Dermis microvascular lymphatic vessel endothelial cell (primary cell): ENCODE measurements at regions not wholly inside any gene's neighbourhood (a gene's known extent, or its start where the extent isn't known, plus 50 kb on each side); places are given as distances from the start of the nearest gene placed in this dataset.
"Not testable (repeated sequence)": the region's sequence is repeated elsewhere in the genome, so short reads cannot be mapped to it uniquely, and the experiment has no call there.

Experiments used
- DNase-seq, 2 donors: peaks; one replicate each; pipeline versions ENCODE4 v3.0.0 to v3.0.0-alpha.2; 2010; ENCODE audit warnings: low read depth in 2 of 2

GRCh38 chr1:189803364-189803763 lies 674.3 kb downstream of the BRINP3 start:
- DNase-seq, result no peak

DNA sequence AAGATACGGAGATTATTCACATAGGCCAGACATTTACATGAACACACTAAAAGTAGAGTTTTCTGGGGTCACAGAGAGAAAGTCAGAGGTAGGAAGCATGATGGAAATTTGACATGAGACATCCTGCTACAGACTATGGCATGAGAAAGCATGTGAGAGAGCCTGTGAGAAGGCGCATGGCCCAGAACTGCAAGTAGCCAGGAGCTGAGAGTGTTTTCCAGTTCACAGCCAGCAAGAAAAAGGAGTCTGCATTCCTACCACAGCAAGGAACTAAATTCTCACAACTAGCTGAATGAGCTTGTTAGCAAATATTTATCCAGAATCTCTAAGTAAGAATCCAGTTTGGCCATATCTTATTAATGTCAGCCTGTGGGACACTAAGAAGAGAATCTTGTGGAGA lies 673.3 kb downstream of the BRINP3 start:
- DNase-seq, result no peak

DNA sequence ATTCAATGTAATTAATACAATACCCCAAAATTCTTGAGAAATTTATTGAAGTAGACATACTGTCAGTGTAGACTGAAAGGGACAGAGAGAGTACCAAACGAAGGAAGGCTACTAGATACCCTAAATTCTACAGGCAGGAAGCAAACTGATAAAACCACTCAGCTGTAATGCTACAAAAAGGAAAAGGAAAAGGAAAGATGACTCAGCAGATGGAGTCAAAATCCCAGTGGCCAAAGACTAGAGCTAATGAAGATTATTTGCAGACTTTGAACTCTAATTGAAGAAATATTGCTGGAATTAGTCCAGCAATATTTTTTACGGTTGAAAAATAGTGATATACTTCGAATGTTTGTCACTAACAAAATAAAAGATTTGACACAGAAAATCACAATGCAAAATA lies 671.9 kb downstream of the BRINP3 start:
- no peak for DNase-seq

DNA sequence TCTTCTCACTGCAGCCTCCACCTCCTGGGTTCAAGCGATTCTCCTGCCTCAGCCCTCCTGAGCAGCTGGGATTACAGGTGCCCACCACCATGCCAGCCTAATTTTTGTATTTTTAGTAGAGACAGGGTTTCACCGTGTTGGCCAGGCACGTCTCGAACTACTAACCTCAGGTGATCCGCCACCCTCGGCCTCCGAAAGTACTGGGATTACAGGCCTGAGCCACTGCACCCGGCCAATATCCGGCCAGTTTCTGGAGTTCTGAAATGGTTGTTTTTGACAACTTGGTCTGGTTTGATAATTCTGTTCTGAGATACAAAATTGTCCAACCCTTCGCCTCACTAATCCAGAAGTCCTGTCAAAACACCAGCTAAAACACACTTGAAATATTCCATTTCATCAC lies 667.0 kb downstream of the BRINP3 start:
- DNase-seq, result not testable (repeated sequence)

- DNase-seq, result no peak
These were observed 665.7 kb downstream of the BRINP3 start for GRCh38 chr1:189811960-189812359.

DNA sequence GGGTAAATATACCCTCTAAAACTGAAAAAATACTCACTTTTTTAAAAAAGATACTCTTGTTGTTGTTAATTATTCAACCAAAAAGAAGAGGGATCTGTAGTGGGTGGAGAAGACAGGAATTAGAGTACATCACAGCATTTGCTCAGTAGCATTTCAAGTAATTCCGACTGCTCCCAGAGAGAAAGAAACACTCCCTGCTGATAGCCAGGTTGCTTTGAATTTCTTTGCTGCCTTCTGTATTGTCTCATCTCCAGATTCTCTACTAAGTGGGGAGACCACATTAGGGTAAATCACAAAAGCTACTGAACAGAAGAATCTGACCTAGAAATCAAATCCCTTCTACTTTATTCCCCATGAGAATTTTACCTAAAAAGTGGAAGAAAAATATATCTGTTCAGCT lies 661.1 kb downstream of the BRINP3 start:
- DNase-seq, result no peak

DNA sequence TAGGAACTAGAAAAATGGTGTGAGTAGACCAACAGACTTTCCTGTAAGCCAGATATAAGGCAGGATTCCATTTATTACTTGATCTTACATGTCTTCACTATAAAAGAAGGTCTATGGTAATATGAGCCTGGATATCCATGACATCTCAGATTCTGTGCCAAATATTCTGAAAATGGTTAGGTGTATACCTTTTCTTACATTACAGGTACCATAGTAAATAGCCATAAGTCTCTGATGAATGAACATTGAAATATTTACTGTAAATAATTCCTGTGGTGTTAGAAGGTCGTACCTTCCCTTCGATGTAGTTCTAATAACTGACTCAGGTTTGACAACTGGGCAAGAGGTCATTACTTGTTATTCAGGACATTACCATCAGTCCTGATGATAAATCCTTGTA lies 657.9 kb downstream of the BRINP3 start:
- no peak for DNase-seq

DNA sequence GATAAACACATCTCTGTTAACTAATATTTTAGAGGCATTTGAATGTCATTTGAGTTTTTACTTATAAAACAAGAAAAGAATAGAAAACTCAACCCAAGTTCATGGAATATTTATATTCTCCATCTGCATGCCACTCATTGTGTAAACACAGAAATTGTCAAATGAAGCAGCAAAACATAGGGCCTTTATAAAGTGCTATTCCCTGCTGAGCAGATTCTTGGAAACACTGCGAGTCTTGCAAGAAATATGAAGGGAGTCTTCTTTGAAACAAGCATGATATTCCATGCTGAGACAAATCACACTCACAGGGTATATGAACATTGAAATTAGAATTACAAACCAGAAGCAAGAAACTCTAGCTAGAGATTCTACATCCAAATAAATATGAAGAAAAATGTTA lies 655.8 kb downstream of the BRINP3 start:
- DNase-seq, result no peak

- no peak for DNase-seq
These were observed 642.9 kb downstream of the BRINP3 start for GRCh38 chr1:189834813-189835212.

DNA sequence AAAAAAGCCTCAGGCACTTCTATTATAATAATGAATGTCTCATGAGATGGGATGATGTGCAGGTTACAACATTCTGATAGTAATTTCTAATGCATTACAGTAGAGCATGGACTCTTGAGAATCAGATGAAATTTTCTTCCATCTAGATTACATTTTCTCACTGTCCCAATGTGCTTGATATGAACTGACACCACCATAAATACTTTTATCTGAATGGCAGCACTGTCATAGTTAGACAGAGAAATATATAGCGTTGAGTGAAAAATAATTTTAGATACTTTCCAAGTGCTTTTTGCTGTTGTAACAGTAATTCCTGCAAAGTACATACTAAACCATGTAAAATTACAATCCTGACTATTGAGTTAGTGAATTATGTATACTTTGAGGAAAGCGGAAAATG lies 630.1 kb downstream of the BRINP3 start:
- DNase-seq, result no peak

DNA sequence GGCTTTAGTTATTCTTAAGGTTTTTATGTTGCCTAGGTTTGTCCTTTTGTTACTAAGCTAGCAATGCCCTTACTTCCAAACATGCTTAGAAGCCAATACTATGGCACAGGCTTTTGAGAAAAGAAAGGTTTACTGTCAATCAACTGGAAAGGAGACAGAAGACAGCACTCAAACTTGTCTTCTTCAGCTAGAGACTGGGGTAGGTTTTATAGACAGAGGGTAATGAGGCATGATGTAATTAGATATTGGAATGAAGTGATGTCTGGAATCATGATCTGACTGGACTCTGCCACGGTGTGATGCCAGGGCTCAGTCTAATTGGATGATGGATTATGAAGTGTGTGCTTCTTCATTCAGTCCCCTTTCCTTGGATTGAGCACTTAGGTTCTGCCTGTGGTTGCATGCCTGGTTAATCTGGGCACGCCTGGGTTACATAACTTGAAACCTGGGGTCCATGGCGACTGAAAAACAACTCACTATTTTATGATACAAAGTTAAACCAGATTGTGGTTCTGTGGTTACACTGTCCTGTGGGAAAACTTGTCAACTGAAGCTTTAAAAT lies 625.8 kb downstream of the BRINP3 start:
- DNase-seq, result no peak

GRCh38 chr1:189859385-189859977 lies 618.2 kb downstream of the BRINP3 start:
- DNase-seq, result no peak

DNA sequence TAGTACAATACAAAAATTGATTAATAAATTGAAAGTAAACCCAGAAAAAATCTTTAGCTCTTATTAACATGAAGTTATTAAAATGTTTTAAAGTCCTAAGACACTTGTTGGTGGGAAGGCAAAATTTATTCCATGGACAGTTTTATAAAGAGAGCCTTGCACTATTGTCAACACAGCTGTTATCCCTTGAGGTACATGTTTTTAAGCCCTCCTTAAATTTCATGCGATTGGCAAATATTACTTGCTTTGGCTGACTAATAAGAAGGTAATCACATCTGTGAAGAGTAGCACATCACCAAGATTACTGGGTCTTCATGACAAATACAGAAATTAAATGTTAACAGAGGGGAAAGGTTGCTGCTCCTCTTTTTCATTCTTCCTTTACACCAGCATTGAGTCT lies 611.1 kb downstream of the BRINP3 start:
- no peak for DNase-seq

GRCh38 chr1:189868021-189868420 lies 609.6 kb downstream of the BRINP3 start:
- no peak for DNase-seq

- no peak for DNase-seq
These were observed 602.8 kb downstream of the BRINP3 start for GRCh38 chr1:189874715-189875435.

GRCh38 chr1:189880135-189880534 lies 597.5 kb downstream of the BRINP3 start:
- DNase-seq, result no peak

GRCh38 chr1:189899686-189900425 lies 577.8 kb downstream of the BRINP3 start:
- no peak for DNase-seq

GRCh38 chr1:189904509-189904908 lies 573.2 kb downstream of the BRINP3 start:
- no peak for DNase-seq

GRCh38 chr1:189908113-189908512 lies 569.6 kb downstream of the BRINP3 start:
- no peak for DNase-seq

GRCh38 chr1:189921613-189922012 lies 556.1 kb downstream of the BRINP3 start:
- no peak for DNase-seq

DNA sequence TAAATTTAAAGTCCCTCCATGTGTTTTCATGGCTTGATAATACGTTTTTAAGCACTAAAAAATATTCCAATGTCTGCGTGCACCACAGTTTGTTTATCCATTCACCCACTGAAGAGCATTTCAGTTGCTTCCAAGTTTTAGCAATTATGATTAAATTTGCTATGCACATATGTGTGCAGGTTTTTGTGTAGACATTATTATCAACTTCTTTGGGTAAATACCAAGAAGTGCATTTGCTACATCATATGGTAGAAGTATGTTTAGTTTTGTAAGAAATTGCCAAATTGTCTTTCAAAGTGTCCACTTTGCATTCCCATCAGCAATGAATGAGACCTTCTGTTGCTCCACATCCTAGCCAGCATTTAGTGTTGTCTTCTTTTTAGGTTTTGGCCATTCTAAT lies 550.0 kb downstream of the BRINP3 start:
- DNase-seq, result no peak

DNA sequence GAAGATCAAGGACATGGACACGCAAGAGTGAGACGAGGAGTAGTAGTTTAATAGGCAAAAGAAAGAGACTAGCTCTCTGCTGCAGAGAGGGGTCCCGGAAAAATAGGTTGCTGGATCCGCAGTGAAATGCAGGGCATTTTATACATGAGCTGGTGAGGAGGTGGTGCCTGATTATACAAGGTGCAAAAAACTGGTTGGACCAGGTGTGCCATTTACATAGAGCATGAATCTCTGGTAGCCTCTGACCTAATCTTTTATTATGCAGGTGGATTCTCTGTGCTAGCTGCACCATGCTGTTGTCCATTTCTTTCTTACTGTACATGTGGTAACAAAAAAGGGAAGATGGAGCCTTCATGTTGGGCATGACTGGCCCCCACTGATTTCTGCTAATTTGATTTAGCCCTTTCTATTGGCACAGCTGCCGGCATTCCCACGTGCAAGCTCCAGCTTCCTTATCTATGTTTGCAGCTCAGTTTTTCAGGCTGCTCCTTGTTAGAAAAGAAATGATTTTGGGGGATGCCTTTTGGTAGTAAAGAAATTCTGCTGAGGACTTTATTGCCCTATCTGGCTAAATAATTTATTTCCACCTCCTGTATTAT lies 548.1 kb downstream of the BRINP3 start:
- DNase-seq, result no peak
